Inflammatory macrophage (primary cell): ENCODE measurements at regions not wholly inside any gene's neighbourhood (a gene's known extent, or its start where the extent isn't known, plus 50 kb on each side); places are given as distances from the start of the nearest gene placed in this dataset.
"Not testable (repeated sequence)": the region's sequence is repeated elsewhere in the genome, so short reads cannot be mapped to it uniquely, and the experiment has no call there.

Experiments
- DNase-seq, 2 donors: peaks; one replicate each; pipeline ENCODE4 v3.0.0-alpha.2; 2020 to 2022

DNA sequence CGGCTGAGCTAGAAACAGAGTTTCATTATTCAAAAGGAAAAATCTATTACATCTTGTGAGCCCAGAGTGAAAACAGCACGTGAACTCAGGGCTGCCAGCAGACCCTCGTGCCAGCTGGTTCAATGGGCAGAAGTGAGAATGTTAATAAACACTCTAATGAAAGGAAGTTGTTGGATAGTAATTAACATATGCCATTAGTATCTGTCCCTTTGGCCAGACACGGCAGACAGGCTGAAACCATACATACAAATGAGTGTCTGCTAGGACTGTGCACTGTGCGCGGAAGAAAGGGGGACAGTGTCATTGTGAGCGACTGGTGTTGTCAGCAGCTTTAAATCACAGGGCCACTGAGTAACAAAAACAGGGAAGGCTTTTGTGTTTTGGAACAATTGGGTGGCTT lies 121.9 kb upstream of the TSC22D1 start:
- no peak for DNase-seq

DNA sequence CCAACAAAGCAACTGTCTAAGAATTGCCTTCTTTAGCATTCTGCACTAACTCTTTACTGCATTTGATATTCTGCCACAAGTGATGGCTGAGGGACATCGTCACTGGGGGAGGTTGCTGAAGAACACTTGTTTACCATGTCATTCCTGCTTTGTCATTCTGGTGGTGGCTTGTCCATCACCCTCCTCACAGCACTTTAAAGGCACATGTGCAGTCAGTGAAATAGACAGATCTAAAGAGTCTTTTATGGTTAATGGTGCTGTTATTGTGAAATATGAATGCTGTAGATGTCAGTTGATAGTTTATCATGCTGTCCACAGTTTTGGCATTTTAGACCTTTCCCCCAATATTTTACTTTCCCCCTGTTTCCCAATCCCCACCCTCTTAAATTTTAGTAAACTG lies 120.9 kb upstream of the TSC22D1 start:
- no peak for DNase-seq

DNA sequence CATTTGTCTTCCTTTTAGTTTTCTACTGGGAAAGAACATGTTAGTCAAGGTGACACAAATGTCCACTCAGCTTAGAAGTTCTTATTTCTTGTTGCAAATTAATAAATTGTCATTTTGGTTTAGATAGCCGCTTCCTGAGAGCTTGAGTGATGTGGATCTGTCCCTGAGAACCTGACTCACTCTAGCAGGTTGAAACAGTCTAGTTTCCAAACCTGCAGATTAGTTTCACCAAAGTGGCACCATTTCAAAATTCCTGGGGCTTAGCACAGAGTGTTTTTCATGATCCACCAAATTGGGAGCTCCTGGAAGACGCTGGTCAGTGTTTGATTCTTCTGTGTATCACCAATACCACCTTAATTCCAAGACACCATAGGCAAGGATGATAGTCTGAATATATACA lies 119.4 kb upstream of the TSC22D1 start:
- DNase-seq, result no peak

DNA sequence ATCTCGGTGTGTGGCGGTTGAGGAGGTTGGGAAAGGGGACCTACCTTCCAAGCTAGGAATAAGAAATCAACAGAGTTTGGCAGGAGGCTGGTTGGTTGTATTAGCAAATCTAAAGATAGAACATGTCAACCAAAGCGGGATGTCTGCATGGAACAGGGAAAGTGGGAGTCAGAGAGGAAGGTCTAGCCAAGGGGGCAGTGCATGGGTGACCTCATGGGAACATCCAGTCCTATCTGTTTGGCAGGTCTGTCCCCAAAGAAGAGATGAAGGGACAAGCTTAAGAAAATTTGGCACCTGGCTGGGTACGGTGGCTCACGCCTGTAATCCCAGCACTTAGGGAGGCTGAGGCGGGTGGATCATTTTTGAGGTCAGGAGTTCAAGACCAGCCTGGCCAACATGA lies 118.7 kb upstream of the TSC22D1 start:
- no peak for DNase-seq

DNA sequence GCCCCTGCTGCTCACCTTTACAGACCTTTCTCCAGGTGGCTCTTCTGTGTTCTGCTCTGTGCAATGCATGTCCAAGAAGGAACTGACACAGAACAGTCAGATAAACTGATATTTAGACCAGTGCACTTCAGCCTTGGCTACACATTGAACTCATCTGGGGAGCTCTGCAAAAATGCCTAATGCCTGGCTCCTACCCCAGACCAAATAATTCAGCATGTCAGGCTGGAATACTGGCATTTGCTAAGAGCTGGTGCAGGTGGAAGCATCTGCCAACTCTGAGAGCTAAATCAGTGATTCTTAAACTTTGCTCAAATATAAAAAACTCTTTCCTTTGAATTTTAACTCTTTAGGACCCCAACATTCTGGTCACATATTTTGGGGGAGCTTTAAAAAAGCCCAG lies 118.2 kb upstream of the TSC22D1 start:
- no peak for DNase-seq

DNA sequence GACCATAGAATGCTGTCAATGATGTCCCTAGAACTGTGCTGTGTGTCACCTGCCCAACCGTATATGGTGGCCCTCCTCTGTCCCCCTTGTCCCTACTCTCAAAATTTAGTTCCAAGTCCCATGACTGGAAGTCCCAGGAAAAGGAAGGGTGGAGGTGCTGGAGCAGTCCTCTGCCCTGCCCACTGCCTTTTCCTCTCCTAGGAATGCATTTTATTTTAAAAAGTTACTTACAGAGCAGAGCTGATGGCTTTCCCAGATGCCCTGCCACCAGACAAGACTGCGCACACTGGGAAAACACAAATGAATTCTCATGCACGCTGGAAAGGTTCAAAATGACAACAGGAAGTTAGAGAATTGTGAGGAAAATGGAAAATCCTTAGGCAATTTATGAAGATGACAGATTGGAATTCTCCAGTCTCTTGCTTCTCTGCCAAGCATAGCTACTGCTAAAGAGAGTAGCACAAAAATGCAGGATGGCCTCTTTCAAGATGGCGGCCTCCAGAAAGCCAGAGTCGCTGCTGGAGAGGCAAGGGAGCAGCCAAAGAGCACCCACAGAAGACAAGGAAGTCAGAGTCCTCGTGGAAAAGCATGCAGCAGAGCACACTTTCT lies 117.1 kb upstream of the TSC22D1 start:
- DNase-seq, result no peak

DNA sequence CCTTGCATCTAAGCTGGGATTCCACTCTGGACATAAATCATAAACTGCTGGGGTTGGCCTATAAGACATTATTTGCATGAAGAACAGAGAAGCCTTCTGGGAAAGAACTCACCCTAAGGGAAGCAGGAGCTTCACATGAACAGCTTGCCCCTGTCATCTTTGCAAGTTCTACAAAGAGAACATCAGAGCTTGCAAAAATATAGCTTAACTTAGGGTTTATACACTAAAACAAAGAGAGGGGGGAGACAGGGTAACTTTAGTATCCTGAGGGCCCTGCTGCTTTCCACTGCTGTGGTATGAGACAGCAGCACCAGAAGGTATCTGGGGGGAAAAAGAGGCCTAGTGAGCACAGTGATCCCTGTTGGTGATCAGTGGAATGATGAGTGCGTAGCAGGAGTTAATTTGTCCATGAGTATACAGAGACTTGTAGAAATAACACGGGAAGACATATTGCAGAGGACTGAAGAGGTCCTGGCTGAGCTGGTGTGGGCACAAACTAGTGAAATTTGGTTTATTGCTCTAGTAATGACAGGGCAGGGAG lies 116.1 kb upstream of the TSC22D1 start:
- no peak for DNase-seq

DNA sequence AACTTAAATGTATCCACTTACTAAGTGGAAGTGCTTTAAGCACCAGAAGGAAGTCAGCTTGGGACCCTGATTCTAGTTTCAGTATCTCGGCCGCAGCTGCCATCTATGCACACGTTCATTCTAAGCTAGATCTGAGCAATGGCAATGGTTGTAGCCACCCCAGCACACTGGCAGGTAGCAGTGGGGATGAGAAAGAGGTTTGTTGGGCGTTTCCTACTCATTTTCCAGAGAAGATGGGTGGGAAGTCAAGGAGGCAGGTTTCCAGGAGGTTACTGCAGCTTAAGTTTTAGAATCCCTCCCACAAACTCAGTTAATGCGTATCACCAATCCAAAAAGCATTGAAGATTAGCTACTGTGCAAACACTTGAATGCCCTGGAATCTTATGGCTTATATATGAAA lies 114.2 kb upstream of the TSC22D1 start:
- no peak for DNase-seq

DNA sequence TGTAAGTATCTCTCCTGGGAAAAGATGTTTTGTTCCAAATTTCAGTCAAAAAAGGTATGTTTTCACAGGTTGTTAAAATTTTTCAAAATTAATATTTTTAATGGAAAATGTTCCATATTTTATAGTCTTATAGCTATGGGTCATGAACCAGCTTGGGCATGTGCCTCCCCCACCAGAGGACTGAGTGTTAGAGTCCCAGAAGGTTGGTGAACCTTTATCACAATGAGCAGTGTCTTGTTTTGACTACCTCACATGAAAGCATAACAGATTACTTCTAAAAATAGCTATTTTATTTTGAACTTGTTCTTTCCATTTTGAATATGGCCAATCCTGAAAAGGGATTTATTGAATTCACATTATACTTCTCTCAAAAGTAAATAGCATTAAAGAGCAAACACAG lies 112.5 kb upstream of the TSC22D1 start:
- DNase-seq, result no peak

DNA sequence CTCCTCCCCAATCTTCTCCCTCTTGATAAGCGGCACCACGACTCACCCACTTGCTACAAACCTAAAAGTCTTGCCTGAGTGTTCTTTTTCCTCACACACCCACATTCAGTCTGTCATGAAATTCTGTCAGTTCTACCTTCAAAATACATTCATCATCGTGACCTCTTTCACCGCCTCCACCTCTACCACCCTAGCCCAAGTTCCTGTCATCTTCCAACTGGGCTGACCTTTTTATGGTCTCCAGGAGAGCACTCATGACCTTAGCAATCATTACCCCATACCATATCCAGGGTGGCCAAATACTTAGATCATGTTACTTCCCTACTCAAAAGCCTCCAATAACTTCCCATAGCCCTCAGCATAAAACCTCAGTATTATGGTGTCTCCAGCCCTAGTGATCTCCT lies 110.4 kb upstream of the TSC22D1 start:
- DNase-seq, result peak; percentile 68 to 73

DNA sequence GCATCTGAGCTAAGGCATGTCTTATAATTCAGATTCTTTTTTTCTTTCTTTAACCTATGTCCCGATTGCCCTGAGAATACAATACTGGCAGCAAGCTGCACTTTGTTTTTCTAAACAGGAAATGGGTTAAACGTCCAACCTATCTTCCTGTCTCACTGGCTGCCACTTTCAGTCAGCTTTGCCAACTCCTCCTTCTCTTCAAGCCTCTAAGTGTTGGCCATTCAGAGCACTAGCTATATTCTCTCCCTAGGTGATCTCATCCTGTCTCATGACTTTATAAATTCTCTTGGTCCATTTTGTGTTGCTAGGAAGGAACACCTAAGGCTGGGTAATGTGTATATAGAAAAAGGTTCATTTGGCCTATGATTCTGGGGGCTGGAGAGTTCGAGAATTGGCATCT lies 109.5 kb upstream of the TSC22D1 start:
- no peak for DNase-seq

DNA sequence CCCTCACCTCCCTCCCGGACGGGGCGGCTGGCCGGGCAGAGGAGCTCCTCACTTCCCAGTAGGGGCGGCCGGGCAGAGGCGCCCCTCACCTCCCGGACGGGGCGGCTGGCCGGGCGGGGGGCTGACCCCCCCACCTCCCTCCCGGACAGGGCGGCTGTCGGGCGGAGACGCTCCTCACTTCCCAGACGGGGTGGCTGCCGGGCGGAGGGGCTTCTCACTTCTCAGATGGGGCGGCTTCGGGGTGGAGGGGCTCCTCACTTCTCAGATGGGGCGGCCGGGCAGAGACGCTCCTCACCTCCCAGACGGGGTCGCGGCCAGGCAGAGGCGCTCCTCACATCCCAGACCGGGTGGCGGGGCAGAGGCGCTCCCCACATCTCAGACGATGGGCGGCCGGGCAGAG lies 106.3 kb upstream of the TSC22D1 start:
- not testable (repeated sequence) for DNase-seq

DNA sequence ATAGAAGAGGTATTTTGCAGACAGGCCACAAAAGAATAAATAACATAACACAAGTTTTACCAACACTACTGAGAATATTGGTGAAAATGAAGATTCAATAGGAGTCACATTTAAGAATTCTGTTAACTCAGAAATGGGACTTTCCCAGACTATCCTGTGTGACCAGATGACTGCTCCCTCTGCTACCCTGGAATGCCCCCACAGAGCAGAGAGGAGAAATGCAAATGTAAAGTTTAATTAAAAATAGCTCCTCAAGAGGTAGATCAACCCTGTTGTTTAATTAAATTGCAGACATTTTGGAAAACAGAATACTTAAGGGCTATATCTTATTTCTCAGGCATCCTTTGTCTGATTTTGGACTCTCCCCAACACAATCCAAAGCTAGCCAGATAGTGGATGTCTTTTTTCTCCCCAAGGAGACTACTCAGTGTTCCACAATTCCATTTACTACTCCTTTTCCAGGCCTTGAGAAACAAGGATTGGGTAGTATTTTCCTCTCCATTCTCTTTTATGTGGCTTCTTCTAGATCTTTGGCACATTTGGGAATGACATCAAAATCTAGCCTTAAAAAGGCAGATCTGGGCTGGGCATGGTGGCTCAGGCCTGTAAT lies 104.7 kb upstream of the TSC22D1 start:
- DNase-seq, result no peak

DNA sequence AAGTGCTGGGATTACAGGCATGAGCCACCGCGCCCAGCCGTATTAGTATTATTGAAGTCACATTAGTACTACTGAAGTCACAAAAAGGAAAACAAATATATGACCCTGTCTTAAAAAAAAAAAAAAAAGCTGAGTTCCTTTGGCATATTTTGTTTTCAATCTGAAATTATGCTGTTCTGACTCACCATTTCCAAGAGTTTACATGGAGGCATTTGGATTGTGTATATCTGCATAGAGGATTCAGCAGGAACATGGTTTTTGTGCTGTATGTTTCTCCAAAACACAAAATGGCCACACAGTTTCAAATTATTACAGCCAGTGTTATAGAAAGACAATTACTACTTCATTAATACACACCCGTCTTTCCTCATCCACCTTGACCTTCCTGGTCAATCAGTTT lies 103.5 kb upstream of the TSC22D1 start:
- no peak for DNase-seq

DNA sequence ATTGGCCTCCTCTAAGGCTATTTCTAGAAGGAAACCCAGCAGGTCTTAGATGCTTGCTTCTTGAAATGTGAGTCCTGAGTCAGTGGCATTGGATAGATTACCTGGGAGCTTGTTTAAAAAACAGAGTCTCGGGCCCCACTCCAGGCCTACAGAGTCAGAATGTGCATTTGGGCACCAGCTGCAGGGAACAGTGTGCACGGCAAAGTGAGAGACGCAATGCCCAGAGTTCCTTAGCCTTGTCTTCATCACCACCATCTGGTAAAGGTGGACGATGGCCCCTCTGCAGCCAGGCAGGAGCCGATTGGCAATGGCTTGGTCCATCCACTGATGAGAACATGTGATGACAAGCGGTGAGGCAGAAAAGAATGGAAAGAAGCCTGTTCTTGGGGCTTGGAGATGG lies 102.1 kb upstream of the TSC22D1 start:
- DNase-seq, result no peak

DNA sequence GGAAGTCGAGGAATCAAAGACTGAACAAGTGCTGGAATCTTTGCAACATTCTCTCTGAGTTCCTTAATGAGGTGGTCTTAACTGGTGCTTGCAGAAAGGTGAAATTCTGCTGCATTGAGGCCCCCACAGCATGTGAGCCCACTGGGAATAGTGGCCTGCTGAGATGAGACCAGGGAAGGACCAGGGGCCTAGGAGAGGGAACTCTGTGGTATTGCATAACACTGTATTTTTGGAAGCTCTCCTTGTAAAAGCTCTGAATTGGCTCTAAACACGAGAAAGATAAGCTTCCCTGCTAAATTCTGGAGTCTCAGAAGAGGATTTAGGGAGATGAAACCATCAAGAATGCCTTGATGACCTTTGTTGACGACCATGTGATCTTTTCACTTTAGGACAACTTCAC lies 100.4 kb upstream of the TSC22D1 start:
- no peak for DNase-seq

DNA sequence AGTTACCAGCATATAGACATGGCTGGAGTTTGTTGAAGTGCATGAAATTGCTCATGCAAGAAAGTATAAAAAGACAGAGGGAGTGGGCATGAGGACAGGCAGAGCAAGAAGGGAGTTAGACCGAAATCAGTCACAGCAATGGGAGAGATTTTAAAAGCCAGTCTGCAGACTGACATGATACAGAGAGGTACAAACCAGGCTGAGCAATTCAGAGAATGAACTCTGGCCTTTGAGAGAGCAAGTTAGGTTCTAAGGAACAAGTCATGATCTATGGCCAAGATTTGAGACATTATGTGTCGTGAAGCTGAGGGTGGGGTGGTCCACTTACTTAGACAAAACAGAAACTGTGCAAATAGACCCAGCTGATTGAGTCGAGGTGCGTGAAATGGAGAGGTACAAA lies 93.4 kb upstream of the TSC22D1 start:
- DNase-seq, result no peak

DNA sequence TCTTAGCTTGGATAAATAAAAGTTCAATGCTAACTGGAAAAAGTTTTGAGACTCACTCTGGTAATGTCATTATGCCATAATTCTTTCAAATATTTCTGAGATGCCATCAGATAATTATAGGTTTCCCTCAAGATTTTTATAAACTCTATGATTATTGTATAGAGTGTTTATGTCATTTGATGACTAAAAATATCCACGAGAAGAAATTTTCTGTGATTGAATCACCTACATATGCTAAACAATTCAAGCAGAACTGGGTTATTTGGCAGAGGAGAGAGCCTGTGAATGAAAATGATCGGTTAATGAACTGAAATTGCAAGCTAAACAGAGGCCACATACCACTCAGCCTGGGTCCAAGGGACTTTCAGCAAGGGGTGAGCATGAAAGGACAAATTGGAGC lies 92.6 kb upstream of the TSC22D1 start:
- no peak for DNase-seq

DNA sequence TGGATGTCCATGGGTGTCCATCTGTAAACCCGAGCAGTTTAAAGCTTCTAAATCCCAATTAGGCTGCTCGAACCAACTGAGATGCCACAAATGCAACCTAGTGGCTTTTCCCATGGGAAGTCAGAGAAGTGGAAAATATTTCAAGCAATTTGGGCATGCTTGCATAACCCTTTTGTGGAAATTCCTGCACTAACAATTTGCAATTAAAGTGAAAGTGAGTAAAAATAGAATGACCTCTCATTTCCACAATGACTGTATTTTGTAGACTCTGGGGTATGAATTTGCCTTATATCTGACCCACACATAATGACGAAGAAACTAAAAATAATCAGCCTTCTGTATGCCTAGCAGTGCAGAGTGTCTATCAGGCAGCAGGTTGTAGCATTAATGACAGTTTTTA lies 91.8 kb upstream of the TSC22D1 start:
- DNase-seq, result no peak

DNA sequence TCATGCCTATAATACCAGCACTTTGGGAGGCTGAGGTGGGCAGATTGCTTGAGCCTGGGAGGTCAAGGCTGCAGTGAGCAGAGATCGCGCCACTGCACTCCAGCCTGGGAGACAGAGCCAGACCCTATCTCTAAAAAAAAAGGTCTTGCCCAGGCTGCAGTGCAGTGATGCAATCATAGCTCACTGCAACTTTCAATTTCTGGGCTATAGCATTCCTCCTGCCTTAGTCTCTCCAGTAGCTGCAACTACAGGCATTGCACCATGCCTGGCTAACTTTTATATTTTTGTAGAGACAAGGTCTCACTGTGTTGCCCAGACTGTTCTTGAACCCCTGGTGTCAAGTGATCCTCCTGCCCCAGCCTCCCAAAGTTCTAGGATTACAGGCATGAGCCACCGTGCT lies 90.4 kb upstream of the TSC22D1 start:
- DNase-seq, result not testable (repeated sequence)

DNA sequence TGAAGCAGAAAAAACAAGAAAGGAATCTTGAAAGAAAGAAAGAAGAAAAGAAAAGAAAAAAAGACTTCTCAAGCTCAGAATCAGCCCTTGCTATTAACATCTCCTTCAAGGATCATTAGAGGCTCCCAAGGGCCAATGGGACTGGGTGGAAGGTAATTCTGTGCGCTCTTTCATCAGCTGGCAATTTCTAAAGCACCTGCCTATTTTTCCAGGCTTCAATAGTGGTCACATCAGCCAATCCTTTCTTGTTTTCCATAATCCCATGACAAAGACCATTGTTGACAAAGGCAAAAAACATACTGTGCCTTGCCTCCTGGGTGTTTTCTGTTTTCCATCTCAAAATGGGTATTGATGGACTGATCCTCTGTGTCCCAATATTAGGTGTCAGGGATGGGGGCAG lies 88.2 kb upstream of the TSC22D1 start:
- DNase-seq, result no peak

DNA sequence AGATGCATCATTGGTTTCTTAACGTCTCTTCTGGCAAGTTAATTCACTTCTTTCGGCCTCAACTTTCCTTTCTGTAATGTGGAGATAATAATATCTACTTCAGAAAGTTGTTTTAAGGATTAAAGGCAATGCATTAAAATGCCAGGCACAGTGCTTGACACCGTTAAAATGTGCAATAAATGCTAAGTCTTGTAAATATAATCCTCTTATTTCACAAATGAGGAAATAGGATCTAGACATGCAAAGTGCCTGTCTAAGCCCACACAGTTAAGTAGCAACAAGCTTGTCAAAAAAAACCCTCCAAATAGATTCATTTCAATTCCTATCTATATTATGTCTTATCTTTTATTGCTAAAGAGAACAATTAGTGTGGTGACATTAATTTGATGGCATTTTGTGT lies 86.4 kb upstream of the TSC22D1 start:
- no peak for DNase-seq

DNA sequence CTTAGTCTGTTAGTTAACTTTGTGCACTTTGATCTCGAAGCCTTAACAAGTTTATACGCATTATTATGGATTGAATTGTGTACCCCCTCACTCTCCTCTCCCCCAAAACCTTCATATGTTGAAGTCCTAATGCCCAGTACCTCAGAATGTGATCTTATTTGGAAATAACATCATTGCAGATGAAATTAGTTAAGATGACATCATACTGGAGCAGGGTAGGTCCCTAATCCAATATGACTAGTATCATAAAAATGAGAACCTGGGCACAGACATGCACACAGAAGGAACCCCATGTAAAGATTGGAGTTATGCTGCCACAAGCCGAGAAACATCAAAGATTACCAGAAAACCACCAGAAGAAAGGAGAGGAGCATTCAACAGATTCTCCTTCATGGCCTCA lies 85.8 kb upstream of the TSC22D1 start:
- no peak for DNase-seq

DNA sequence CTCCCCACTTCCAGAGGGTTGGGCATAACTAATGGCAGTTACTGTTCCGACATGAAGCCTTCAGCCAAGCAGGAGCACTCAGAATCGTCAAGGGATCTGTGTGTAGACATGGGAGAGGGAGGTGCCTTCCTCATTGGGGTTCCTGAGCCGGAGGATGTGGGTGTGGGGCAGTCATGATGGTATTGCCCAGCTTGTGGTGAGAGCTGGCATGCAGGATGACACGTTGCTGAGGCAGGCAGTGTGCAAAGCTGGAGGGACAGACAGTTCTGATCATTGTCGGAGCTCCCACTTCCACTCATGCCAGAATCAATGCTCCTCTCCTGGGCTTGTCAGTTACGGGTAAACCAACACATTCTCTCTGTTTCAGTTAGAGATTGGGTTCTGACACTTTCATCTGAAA lies 83.9 kb upstream of the TSC22D1 start:
- DNase-seq, result peak in 1 of 2 donors; percentile 6
